ENCODE measurements at regions not wholly inside any gene's neighbourhood (a gene's known extent, or its start where the extent isn't known, plus 50 kb on each side); places are given as distances from the start of the nearest gene placed in this dataset.
"Not testable (repeated sequence)": the region's sequence is repeated elsewhere in the genome, so short reads cannot be mapped to it uniquely, and the experiment has no call there.

DNA sequence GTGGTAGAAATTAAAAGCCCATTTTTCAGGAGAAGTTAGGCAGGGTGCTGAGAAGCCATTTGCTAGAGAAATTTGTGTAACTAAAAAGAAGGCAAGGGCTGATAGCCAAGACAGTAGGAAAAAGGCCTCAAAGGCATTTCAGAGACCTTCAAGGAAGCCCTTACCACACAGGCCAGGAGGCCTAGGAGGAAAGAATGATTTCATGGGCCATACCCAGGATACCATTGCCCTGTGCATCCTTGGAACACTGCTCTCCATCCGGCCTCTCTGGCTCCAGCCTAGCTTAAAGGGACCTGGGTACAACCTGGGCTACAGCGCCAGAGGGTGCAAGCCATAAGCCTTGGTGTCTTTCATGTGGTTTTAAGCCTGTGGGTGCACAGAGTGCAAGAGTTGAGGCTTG, 193.6 kb upstream of the GRM7 start:
- DNase-seq (ENCODE audit: low read depth), result no peak
- H3K4me3 ChIP-seq (ENCODE audit: control insufficient read depth, low read depth, low read length), result no peak overlapping the region
- TF ChIP-seq CTCF (conservative IDR thresholded peaks at IDR 0.05; ENCODE audit: control insufficient read depth, insufficient read depth, low read depth, low read length), result no peak

GRCh38 chr3:6671363-6671762, 189.6 kb upstream of the GRM7 start:
- no peak for DNase-seq (ENCODE audit: low read depth)
- H3K4me3 ChIP-seq (ENCODE audit: control insufficient read depth, low read depth, low read length), result no peak overlapping the region
- no peak for TF ChIP-seq CTCF (conservative IDR thresholded peaks at IDR 0.05; ENCODE audit: control insufficient read depth, insufficient read depth, low read depth, low read length)

- no peak for DNase-seq (ENCODE audit: low read depth)
- H3K4me3 ChIP-seq (ENCODE audit: control insufficient read depth, low read depth, low read length), result no peak overlapping the region
- TF ChIP-seq CTCF (conservative IDR thresholded peaks at IDR 0.05; ENCODE audit: control insufficient read depth, insufficient read depth, low read depth, low read length), result no peak
These were observed 181.4 kb upstream of the GRM7 start for GRCh38 chr3:6679510-6679909.

GRCh38 chr3:6680119-6680806, 180.7 kb upstream of the GRM7 start:
- H3K4me3 ChIP-seq (ENCODE audit: control insufficient read depth, low read depth, low read length), result no peak overlapping the region
- DNase-seq (ENCODE audit: low read depth), result no peak
- TF ChIP-seq CTCF (conservative IDR thresholded peaks at IDR 0.05; ENCODE audit: control insufficient read depth, insufficient read depth, low read depth, low read length), result no peak

DNA sequence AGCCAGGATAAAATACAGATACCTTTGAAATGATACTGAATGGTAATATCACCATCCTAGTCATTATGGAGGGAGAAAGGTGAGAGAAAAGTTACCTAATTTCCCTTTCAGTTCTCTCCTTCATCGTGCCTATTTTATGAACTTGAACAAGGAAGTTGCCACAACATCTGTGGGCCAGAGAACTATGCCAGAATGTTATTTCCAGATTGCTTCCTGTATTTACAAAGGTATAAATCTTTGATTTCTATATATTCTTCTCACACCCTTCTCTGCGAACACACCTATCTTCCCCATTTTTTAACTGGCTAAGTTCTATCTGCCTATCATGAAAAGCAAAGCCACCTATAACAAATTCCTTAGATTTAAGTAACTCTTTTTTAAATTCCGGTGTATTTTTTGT, 163.6 kb upstream of the GRM7 start:
- DNase-seq (ENCODE audit: low read depth), result no peak
- H3K4me3 ChIP-seq (ENCODE audit: control insufficient read depth, low read depth, low read length), result no peak overlapping the region
- no peak for TF ChIP-seq CTCF (conservative IDR thresholded peaks at IDR 0.05; ENCODE audit: control insufficient read depth, insufficient read depth, low read depth, low read length)

DNA sequence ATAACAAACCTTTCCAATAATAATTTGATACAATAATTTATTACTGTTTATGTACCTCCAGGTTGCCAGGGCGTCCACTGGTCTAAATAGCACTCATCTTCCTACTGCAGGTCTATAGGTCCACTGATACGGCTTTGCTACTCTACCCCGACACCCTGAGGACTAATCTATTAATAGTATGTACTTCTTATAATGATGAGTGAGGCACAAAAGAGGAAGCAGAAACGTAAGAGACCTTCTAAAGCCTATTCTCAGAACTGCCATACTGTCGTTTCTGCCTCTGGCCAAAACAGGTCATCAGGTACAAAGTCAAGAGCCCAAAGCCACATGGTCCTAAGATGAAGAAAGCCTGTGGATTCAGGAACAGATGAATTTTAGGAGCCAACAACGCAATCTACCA, 163.2 kb upstream of the GRM7 start:
- DNase-seq (ENCODE audit: low read depth), result no peak
- no peak for TF ChIP-seq CTCF (conservative IDR thresholded peaks at IDR 0.05; ENCODE audit: control insufficient read depth, insufficient read depth, low read depth, low read length)
- H3K4me3 ChIP-seq (ENCODE audit: control insufficient read depth, low read depth, low read length), result no peak overlapping the region

GRCh38 chr3:6704817-6705216, 156.1 kb upstream of the GRM7 start:
- DNase-seq (ENCODE audit: low read depth); H3K4me3 ChIP-seq (ENCODE audit: control insufficient read depth, low read depth, low read length): not testable (repeated sequence)
